ENCODE measurements at regions not wholly inside any gene's neighbourhood (a gene's known extent, or its start where the extent isn't known, plus 50 kb on each side); places are given as distances from the start of the nearest gene placed in this dataset.

DNA sequence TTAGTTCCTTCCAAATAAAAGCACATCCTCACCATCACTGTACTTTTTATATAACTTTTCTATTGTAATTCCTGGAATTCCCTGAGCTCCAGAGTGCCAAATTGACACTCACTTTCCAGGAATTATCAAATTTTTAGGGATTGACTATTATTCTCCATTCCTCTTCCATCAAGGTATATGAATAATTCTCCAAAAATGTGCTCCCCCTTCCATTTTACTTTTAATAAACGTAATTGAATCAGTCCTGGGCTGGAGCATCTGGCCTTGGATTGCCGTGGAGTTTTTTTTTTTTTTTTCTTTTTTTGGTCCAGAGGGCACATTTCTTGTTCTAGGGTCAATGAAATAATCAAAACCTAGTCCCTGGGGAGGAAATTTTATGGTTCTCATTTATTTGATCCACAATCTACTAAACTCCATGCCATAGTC lies 304.3 kb downstream of the CDCA7 start:
- H3K9me3 ChIP-seq: no peaks in the 10 kb centered on the region
- no peaks in the 10 kb centered on the region for H3K36me3 ChIP-seq
- H3K27ac ChIP-seq: no peak overlapping the region
- 46 to 51% methylated on average over 2 of the region's 2 CpGs for WGBS, 2 donors
- no peak for DNase-seq
- TF ChIP-seq POLR2A (IDR thresholded peaks at IDR 0.05): no peak
- TF ChIP-seq, protein P1, sequence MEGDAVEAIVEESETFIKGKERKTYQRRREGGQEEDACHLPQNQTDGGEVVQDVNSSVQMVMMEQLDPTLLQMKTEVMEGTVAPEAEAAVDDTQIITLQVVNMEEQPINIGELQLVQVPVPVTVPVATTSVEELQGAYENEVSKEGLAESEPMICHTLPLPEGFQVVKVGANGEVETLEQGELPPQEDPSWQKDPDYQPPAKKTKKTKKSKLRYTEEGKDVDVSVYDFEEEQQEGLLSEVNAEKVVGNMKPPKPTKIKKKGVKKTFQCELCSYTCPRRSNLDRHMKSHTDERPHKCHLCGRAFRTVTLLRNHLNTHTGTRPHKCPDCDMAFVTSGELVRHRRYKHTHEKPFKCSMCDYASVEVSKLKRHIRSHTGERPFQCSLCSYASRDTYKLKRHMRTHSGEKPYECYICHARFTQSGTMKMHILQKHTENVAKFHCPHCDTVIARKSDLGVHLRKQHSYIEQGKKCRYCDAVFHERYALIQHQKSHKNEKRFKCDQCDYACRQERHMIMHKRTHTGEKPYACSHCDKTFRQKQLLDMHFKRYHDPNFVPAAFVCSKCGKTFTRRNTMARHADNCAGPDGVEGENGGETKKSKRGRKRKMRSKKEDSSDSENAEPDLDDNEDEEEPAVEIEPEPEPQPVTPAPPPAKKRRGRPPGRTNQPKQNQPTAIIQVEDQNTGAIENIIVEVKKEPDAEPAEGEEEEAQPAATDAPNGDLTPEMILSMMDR (IDR thresholded peaks at IDR 0.05): no peak
- H3K4me1 ChIP-seq: peaks cover 0 to 33% (median 3%) of the 10 kb centered on the region in 3 donors
- no peak overlapping the region for H3K4me3 ChIP-seq
- H3K27me3 ChIP-seq: no peaks in the 10 kb centered on the region
- intact Hi-C loops (cut with DNase I): no loop called here

DNA sequence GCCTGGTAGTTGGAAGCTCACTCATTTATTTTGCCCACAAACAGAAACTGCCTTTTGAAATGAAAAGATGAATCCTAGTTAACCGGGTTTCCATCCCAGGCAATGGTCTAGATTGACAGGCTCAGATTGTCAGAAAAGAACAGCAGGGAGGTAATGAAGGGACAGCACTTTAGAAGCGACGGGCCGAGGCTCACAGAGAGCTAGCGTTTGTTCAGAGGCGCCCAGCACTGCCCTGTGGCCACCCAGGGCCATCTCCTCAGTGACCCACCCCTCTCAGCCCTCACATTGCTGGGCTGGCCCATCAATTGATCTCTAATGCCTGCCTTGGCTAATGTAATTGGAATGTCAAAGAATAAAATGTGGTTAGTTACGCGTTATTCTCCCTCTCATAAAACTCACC lies 304.8 kb downstream of the CDCA7 start:
- Histone ChIP-seq H3K9me3 (no peaks in the 10 kb centered on the region), H3K27me3 (no peaks in the 10 kb centered on the region), H3K27ac (no peak overlapping the region), H3K4me3 (no peak overlapping the region), H3K4me1 (peaks cover 0 to 28% (median 3%) of the 10 kb centered on the region in 3 donors), H3K36me3 (no peaks in the 10 kb centered on the region)
- DNase-seq: no peak
- TF ChIP-seq, protein P1 (IDR thresholded peaks at IDR 0.05): no peak
- no peak for TF ChIP-seq POLR2A (IDR thresholded peaks at IDR 0.05)
- intact Hi-C loops (cut with DNase I): no loop called here
- WGBS, 2 donors: 85 to 93% methylated on average over 8 of the region's 8 CpGs

DNA sequence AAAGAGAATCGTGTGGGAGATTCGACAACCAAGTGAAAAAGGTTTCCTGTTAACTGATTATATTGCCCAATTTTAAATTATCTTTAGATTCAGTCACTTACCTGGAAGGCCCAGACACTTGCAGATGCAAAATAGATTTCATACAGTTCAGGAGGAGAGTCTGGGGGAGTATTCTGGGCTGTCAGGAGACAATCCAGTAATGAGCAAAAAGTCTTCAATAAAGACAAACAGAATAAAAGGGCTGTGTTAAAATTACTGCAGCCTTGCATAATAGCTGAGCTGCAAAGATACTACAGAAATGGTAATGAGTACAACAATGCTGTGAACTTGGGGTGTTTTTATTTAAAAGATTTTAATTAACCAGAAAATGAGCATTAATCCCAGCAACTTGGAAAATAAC lies 303.6 kb downstream of the SP3 start:
- WGBS, 2 donors: 76 to 89% methylated on average over 2 of the region's 2 CpGs
- intact Hi-C loops (cut with DNase I): no loop called here
- TF ChIP-seq, protein P1 (IDR thresholded peaks at IDR 0.05): no peak
- TF ChIP-seq POLR2A (IDR thresholded peaks at IDR 0.05): no peak
- Histone ChIP-seq H3K9me3 (no peaks in the 10 kb centered on the region), H3K27me3 (no peaks in the 10 kb centered on the region), H3K27ac (no peak overlapping the region), H3K4me3 (no peak overlapping the region), H3K4me1 (peaks cover 0 to 18% (median 7%) of the 10 kb centered on the region in 3 donors), H3K36me3 (no peaks in the 10 kb centered on the region)
- no peak for DNase-seq

DNA sequence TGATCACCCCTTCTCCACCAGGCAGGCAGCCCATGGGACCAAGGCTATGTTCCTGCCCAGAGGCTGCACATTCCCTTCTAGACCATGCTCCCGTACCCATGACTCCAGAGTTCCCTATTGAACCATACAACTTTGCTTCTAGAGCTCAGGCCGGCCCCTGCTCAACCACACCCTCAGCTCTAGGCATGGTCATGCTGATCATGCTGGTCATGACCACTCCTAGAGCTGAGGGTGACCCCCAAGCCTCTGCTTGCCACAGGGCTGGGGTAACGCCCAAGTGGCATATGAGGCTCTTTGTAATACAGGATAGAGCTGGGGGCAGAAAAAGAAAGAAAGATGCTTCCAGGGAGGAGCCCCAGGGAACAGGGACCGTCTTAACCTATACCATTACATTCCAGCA lies 301.8 kb downstream of the SP3 start:
- H3K27ac ChIP-seq: no peak overlapping the region
- TF ChIP-seq, protein P1 (IDR thresholded peaks at IDR 0.05): no peak
- TF ChIP-seq POLR2A (IDR thresholded peaks at IDR 0.05): no peak
- no peak overlapping the region for H3K4me3 ChIP-seq
- H3K36me3 ChIP-seq: no peaks in the 10 kb centered on the region
- 91 to 93% methylated on average over 2 to 4 of the region's 4 CpGs for WGBS, 2 donors
- H3K9me3 ChIP-seq: no peaks in the 10 kb centered on the region
- intact Hi-C loops (cut with DNase I): no loop called here
- H3K27me3 ChIP-seq: no peaks in the 10 kb centered on the region
- H3K4me1 ChIP-seq: peaks cover 0 to 25% (median 10%) of the 10 kb centered on the region in 3 donors
- no peak for DNase-seq

DNA sequence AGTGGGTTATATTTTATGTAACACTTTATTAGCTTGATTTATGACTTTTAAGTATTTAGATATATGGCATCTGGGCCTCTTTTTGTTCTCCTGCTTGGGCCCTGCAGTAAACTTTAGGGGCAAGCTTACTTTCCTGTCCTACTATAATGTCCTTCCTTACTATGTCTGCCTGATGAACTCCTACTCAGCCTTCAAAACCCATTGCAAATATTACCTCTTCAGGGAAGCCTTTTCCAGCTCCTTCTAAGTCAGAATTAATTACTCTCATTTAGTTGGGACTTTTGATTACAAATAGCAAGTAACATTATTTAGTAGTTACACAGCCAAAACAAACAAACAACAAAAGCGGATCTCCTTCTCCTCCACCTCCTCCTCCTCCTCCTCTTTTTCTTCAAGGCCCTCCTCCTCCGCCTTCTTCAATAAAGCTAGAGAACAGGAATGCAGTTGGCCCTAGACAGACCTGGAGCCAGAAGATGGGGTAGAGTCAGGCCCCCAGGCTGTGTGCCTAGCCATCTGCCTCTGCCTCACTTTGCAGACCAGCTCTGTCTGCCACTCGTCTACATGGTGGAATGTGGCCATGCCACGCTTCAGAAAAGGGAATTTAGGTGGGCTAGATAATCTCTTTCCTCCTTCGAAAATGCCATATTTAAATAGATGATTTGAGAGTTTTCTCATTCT lies 301.2 kb downstream of the SP3 start:
- Histone ChIP-seq H3K4me3 (no peak overlapping the region), H3K27ac (no peak overlapping the region), H3K4me1 (peaks cover 0 to 21% (median 9%) of the 10 kb centered on the region in 3 donors), H3K9me3 (no peaks in the 10 kb centered on the region), H3K36me3 (no peaks in the 10 kb centered on the region), H3K27me3 (no peaks in the 10 kb centered on the region)
- intact Hi-C loops (cut with DNase I): no loop called here
- TF ChIP-seq, protein P1 (IDR thresholded peaks at IDR 0.05): no peak
- no peak for TF ChIP-seq POLR2A (IDR thresholded peaks at IDR 0.05)
- DNase-seq: no peak
- WGBS, 2 donors: 84 to 88% methylated on average over 5 of the region's 5 CpGs
